Mucosa of descending colon (tissue), 3 donors: ENCODE measurements at regions not wholly inside any gene's neighbourhood (a gene's known extent, or its start where the extent isn't known, plus 50 kb on each side); places are given as distances from the start of the nearest gene placed in this dataset.

Source experiments
- ATAC-seq: fragments of 200-7000 bp; cut with Tn5 transposase; one replicate; pipeline ENCODE4 v1.9.1; 2020; ENCODE audit warnings: mild to moderate bottlenecking, moderate library complexity
- DNase-seq, 3 donors: peaks; one replicate each; pipeline ENCODE4 v3.0.0-alpha.2; 2020
- H3K36me3 ChIP-seq: fragments of 200-600 bp; one replicate; pipeline ENCODE4 v1.8.0; 2021; ENCODE audit warnings: low read depth, mild to moderate bottlenecking
- H3K4me1 ChIP-seq: fragments of 200-600 bp; one replicate; pipeline ENCODE4 v1.8.0; 2021; ENCODE audit warnings: low read depth, mild to moderate bottlenecking
- H3K4me3 ChIP-seq: fragments of 200-600 bp; one replicate; pipeline ENCODE4 v1.8.0; 2021; ENCODE audit warnings: mild to moderate bottlenecking
- H3K9me3 ChIP-seq: fragments of 200-600 bp; one replicate; pipeline ENCODE4 v1.8.0; 2021; ENCODE audit warnings: mild to moderate bottlenecking
- CTCF ChIP-seq: fragments of 200-600 bp; IDR thresholded peaks from one replicate; pipeline ENCODE4 v1.8.0; 2022; ENCODE audit warnings: antibody characterized with exemption, mild to moderate bottlenecking
- intact Hi-C, 2 donors: fragments of 100-400 bp; cut with DNase I in 1 of 2; cut with micrococcal nuclease in 1 of 2; formaldehyde crosslinking; loops; one replicate each; pipeline versions ENCODE4 v1.11.0 to v1.11.1; 2022; cut with DNase I, micrococcal nuclease
- donor health status: DM: no; HTN: no; CAD: no; lungs with moderate emphysema.
- donor health status: DM: no; HTN: no; CAD: no.
- donor health status: DM: no; HTN: yes; CAD: no.

- TF ChIP-seq CTCF, result no peak
- Histone ChIP-seq H3K4me1 (no peaks in the 10 kb centered on the region), H3K9me3 (no peaks in the 10 kb centered on the region), H3K36me3 (no peaks in the 10 kb centered on the region), H3K4me3 (no peak overlapping the region)
- DNase-seq, result no peak
- ATAC-seq, result no peak
- intact Hi-C loops, result no loop called here
These were observed 131.1 kb downstream of the ACTL7B start for GRCh38 chr9:108724652-108725051.

- Histone ChIP-seq H3K4me1 (no peaks in the 10 kb centered on the region), H3K36me3 (no peaks in the 10 kb centered on the region), H3K4me3 (no peak overlapping the region), H3K9me3 (no peaks in the 10 kb centered on the region)
- ATAC-seq (no peak), DNase-seq (no peak)
- intact Hi-C loops, result no loop called here
- no peak for TF ChIP-seq CTCF
These were observed 131.7 kb downstream of the ACTL7B start for GRCh38 chr9:108724122-108724521.

- no peak for DNase-seq
- no peak for TF ChIP-seq CTCF
- intact Hi-C loops, result no loop called here
- no peaks in the 10 kb centered on the region for H3K9me3 ChIP-seq
- ATAC-seq, result no peak
- no peak overlapping the region for H3K4me3 ChIP-seq
- H3K4me1 ChIP-seq, result no peaks in the 10 kb centered on the region
- no peaks in the 10 kb centered on the region for H3K36me3 ChIP-seq
These were observed 133.4 kb downstream of the ACTL7B start for GRCh38 chr9:108722396-108722795.

GRCh38 chr9:108720191-108720642 lies 135.6 kb downstream of the ACTL7B start:
- TF ChIP-seq CTCF, result no peak
- intact Hi-C loops, result no loop called here
- H3K9me3 ChIP-seq, result no peaks in the 10 kb centered on the region
- ATAC-seq (no peak), DNase-seq (no peak)
- no peaks in the 10 kb centered on the region for H3K36me3 ChIP-seq
- H3K4me3 ChIP-seq, result no peak overlapping the region
- H3K4me1 ChIP-seq, result no peaks in the 10 kb centered on the region

- no peaks in the 10 kb centered on the region for H3K9me3 ChIP-seq
- DNase-seq (no peak), ATAC-seq (no peak)
- no peaks in the 10 kb centered on the region for H3K4me1 ChIP-seq
- H3K4me3 ChIP-seq, result no peak overlapping the region
- intact Hi-C loops, result no loop called here
- TF ChIP-seq CTCF, result no peak
- no peaks in the 10 kb centered on the region for H3K36me3 ChIP-seq
These were observed 145.4 kb downstream of the ACTL7B start for GRCh38 chr9:108710424-108710823.

- intact Hi-C loops, result no loop called here
- Histone ChIP-seq H3K4me3 (no peak overlapping the region), H3K36me3 (no peaks in the 10 kb centered on the region), H3K4me1 (no peaks in the 10 kb centered on the region), H3K9me3 (no peaks in the 10 kb centered on the region)
- no peak for DNase-seq
- no peak for ATAC-seq
- TF ChIP-seq CTCF, result no peak
These were observed 145.8 kb downstream of the ACTL7B start for GRCh38 chr9:108709997-108710396.
